ENCODE measurements at regions not wholly inside any gene's neighbourhood (a gene's known extent, or its start where the extent isn't known, plus 50 kb on each side); places are given as distances from the start of the nearest gene placed in this dataset.

- TF ChIP-seq CTCF (IDR thresholded peaks at IDR 0.05) (no peak), TCF7L2 (IDR thresholded peaks at IDR 0.05; ENCODE audit: low read depth, low read length) (no peak)
Observed at GRCh38 chr9:27699621-27700020, 126.3 kb upstream of the C9orf72 start.
